CD4-positive, CD25-positive, alpha-beta regulatory T cell (primary cell): ENCODE measurements at regions not wholly inside any gene's neighbourhood (a gene's known extent, or its start where the extent isn't known, plus 50 kb on each side); places are given as distances from the start of the nearest gene placed in this dataset.

Experiments
- ATAC-seq, 2 donors: fragments of 150-1000 bp; cut with Tn5 transposase; one replicate each; pipeline ENCODE4 v1.10.0; 2021; ENCODE audit warnings: low read depth in 2 of 2, moderate number of reproducible peaks in 2 of 2, moderate library complexity in 1 of 2
- DNase-seq, 3 donors: peaks; one replicate each; pipeline versions ENCODE4 v3.0.0 to v3.0.0-alpha.2; 2012 to 2022; ENCODE audit warnings: mixed read lengths in 1 of 3
- H3K27ac ChIP-seq: one replicate; pipeline ENCODE4 v1.7.0; 2013; ENCODE audit warnings: mild to moderate bottlenecking, low read length; ENCODE audit not compliant: insufficient read depth, poor library complexity, severe bottlenecking
- H3K27me3 ChIP-seq: one replicate; pipeline ENCODE4 v1.7.0; 2013; ENCODE audit warnings: low read length; ENCODE audit not compliant: control insufficient read depth, insufficient read depth
- H3K36me3 ChIP-seq: one replicate; pipeline ENCODE4 v1.7.0; 2013; ENCODE audit warnings: mild to moderate bottlenecking, low read length, moderate library complexity; ENCODE audit not compliant: control insufficient read depth, insufficient read depth
- H3K4me1 ChIP-seq: 2 replicates; pipeline ENCODE4 v1.7.0; 2013; ENCODE audit warnings: mild to moderate bottlenecking, low read length; ENCODE audit not compliant: insufficient read depth, control insufficient read depth, poor library complexity, severe bottlenecking
- H3K4me3 ChIP-seq: one replicate; pipeline ENCODE4 v1.7.0; 2013; ENCODE audit warnings: low read depth, mild to moderate bottlenecking, low read length, moderate library complexity
- H3K9me3 ChIP-seq, 2 experiments: 1 replicate in 1 of 2; 2 replicates in 1 of 2; pipeline ENCODE4 v1.7.0; 2013; ENCODE audit warnings: low read length in 2 of 2, mild to moderate bottlenecking in 1 of 2, moderate library complexity in 1 of 2; ENCODE audit not compliant: control insufficient read depth in 2 of 2
- H3K27ac Mint-ChIP-seq, 3 donors: one replicate each; pipeline ENCODE4 v1.8.0; 2020 to 2022; ENCODE audit warnings: mild to moderate bottlenecking in 3 of 3, mixed read lengths in 3 of 3, moderate library complexity in 2 of 3
- H3K27me3 Mint-ChIP-seq: one replicate; pipeline ENCODE4 v1.8.0; 2022; ENCODE audit warnings: mild to moderate bottlenecking, mixed read lengths
- H3K36me3 Mint-ChIP-seq: one replicate; pipeline ENCODE4 v1.8.0; 2020; ENCODE audit warnings: mixed read lengths
- H3K4me1 Mint-ChIP-seq, 4 donors: one replicate each; pipeline ENCODE4 v1.8.0; 2020 to 2022; ENCODE audit warnings: mixed read lengths in 4 of 4, mild to moderate bottlenecking in 1 of 4
- H3K4me3 Mint-ChIP-seq, 4 donors: one replicate each; pipeline ENCODE4 v1.8.0; 2020 to 2022; ENCODE audit warnings: mild to moderate bottlenecking in 4 of 4, mixed read lengths in 4 of 4, moderate library complexity in 3 of 4
- H3K9me3 Mint-ChIP-seq, 7 donors: one replicate each; pipeline ENCODE4 v1.8.0; 2020 to 2022; ENCODE audit warnings: mixed read lengths in 7 of 7, mild to moderate bottlenecking in 3 of 7, moderate library complexity in 2 of 7

DNA sequence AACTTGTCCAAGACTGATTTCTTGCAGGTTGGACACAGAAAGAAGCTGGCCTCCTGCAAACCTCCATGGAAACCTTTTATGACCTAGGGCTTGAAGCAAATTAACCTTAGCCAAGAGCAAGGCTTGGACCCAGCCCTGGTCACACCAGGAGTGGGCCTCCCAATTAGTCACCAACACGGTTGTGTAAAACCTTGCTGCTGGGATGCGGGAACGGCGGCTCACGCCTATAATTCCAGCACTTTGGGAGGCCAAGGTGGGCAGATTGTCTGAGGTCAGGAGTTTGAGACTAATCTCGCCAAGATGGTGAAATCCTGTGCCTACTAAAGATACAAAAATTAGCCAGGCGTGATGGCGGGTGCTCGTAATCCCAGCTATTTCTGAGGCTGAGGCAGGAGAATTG is 419.9 kb downstream of the AASDHPPT start:
- Mint-ChIP-seq H3K4me3 (no peak overlapping the region), H3K36me3 (no peaks in the 10 kb centered on the region), H3K4me1 (no peaks in the 10 kb centered on the region), H3K27me3 (no peaks in the 10 kb centered on the region), H3K27ac (no peak overlapping the region), H3K9me3 (peaks cover 0 to 11% (median 3%) of the 10 kb centered on the region in 7 donors)
- no peaks in the 10 kb centered on the region for H3K4me1 ChIP-seq
- H3K4me3 ChIP-seq: no peak overlapping the region
- H3K27me3 ChIP-seq: no peaks in the 10 kb centered on the region
- ATAC-seq (no peak), DNase-seq (no peak)
- H3K27ac ChIP-seq: no peak overlapping the region
- H3K36me3 ChIP-seq: no peaks in the 10 kb centered on the region
- H3K9me3 ChIP-seq: no peaks in the 10 kb centered on the region

DNA sequence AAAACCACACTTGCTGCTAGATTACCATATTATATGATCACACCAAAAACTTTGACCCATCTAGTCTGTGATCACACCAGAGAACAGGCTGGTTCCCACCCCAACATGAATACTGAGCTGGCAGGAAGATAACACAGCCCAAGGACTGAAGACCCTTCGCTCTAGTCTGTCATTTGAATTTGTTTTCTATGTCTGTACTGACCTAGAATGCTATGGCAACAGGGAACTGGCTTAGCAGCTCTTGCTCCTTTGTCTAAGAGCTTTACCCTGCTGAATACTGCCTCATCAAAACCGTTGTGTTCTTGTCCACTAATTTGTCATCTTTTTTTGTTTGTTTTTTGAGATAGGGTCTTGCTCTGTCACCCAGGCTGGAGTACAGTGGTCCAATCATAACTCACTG is 420.4 kb downstream of the AASDHPPT start:
- Histone ChIP-seq H3K27me3 (no peaks in the 10 kb centered on the region), H3K27ac (no peak overlapping the region), H3K9me3 (no peaks in the 10 kb centered on the region), H3K36me3 (no peaks in the 10 kb centered on the region), H3K4me1 (no peaks in the 10 kb centered on the region), H3K4me3 (no peak overlapping the region)
- H3K27me3 Mint-ChIP-seq: no peaks in the 10 kb centered on the region
- H3K4me3 Mint-ChIP-seq: no peak overlapping the region
- peaks cover 0 to 7% (median 3%) of the 10 kb centered on the region in 7 donors for H3K9me3 Mint-ChIP-seq
- no peaks in the 10 kb centered on the region for H3K36me3 Mint-ChIP-seq
- DNase-seq (no peak), ATAC-seq (no peak)
- no peaks in the 10 kb centered on the region for H3K4me1 Mint-ChIP-seq
- no peak overlapping the region for H3K27ac Mint-ChIP-seq

DNA sequence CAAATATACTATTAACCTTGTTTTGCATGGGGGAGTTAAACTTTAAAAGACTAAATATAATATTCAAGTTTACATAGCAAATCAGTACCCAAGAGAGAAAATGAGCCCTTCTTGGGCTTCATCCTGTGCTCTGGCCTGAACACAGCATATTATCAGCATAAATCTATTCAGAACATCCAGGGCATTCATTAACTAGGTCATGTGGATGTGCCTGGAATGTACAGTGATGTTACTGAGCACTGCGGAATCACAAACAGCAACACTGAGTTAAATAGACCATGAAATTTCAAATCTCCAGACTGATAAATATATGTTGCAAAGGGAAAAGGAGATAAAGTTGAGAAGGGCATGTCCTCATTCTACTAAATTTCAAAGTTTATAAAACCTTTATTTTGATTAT is 426.4 kb downstream of the AASDHPPT start:
- ATAC-seq (no peak), DNase-seq (no peak)
- Mint-ChIP-seq H3K9me3 (peaks cover 0 to 2% (median 1%) of the 10 kb centered on the region in 7 donors), H3K27ac (no peak overlapping the region), H3K27me3 (no peaks in the 10 kb centered on the region), H3K36me3 (no peaks in the 10 kb centered on the region), H3K4me1 (no peaks in the 10 kb centered on the region), H3K4me3 (no peak overlapping the region)
- Histone ChIP-seq H3K4me3 (no peak overlapping the region), H3K4me1 (no peaks in the 10 kb centered on the region), H3K36me3 (no peaks in the 10 kb centered on the region), H3K27ac (no peak overlapping the region), H3K9me3 (peaks cover 0 to 3% of the 10 kb centered on the region in 2 experiments), H3K27me3 (no peaks in the 10 kb centered on the region)

DNA sequence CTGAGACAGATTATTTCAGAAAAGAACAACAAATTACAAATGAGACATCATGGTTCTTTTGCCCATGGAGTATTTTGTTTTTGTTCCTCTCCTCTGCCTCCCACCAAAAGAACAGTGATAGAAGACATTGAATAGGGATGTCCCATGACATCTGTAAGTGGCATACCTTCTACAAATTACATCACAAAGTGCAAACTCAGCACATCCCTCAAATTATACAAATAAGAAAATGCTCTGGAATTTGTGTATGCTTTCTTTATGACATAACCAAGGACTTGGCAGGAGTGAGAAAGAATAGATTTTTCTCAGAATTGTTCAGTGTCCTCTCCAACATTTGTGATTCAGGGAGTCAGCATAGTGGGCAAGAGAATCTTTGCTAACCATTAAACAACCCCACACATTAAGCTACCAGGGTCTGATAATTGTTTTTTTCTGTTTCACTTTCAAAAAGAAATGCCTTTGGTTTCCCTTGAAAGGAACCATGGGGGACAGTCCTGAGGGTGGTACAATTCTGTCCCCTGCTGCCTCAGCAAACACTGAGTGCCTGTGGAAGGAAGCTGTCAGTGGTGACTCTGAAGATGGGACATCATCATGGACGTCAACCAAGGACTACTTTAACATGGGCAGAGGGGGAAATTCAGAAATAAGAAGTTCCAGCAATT is 430.3 kb downstream of the AASDHPPT start:
- no peak overlapping the region for H3K4me3 Mint-ChIP-seq

DNA sequence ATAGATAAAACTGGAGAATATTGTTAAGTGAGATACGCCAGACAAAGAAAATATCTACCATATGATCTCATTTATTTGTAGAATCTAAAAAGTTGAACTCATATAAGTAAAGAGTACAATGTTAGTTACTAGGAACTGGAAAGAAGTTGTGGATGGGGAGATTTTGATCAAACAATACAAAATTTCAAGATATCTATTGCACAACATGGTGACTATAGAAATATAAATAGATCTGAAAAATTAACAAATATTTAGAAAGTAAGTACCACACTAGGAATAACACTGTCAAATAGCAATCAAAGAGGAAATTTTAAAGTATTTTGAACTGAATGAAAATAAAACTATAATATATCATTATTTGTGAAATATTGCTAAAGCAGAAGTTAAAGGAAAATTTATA is 437.2 kb downstream of the AASDHPPT start:
- Histone ChIP-seq H3K27ac (no peak overlapping the region), H3K4me1 (no peaks in the 10 kb centered on the region), H3K27me3 (no peaks in the 10 kb centered on the region), H3K36me3 (no peaks in the 10 kb centered on the region), H3K9me3 (no peaks in the 10 kb centered on the region), H3K4me3 (no peak overlapping the region)
- Mint-ChIP-seq H3K4me1 (no peaks in the 10 kb centered on the region), H3K4me3 (no peak overlapping the region), H3K27ac (no peak overlapping the region), H3K36me3 (no peaks in the 10 kb centered on the region), H3K9me3 (peaks cover 0 to 7% (median 2%) of the 10 kb centered on the region in 7 donors), H3K27me3 (no peaks in the 10 kb centered on the region)
- DNase-seq (no peak), ATAC-seq (no peak)

More for the DNA sequence above, 430.3 kb downstream of the AASDHPPT start:
- ATAC-seq: no peak
- Histone ChIP-seq H3K4me1 (no peaks in the 10 kb centered on the region), H3K9me3 (peaks cover 0 to 3% of the 10 kb centered on the region in 2 experiments), H3K36me3 (no peaks in the 10 kb centered on the region), H3K27me3 (no peaks in the 10 kb centered on the region), H3K27ac (no peak overlapping the region), H3K4me3 (no peak overlapping the region)
- peaks cover 0 to 4% (median 1%) of the 10 kb centered on the region in 7 donors for H3K9me3 Mint-ChIP-seq
- DNase-seq: no peak
- no peak overlapping the region for H3K27ac Mint-ChIP-seq
- H3K36me3 Mint-ChIP-seq: no peaks in the 10 kb centered on the region
- no peaks in the 10 kb centered on the region for H3K27me3 Mint-ChIP-seq
- H3K4me1 Mint-ChIP-seq: no peaks in the 10 kb centered on the region

DNA sequence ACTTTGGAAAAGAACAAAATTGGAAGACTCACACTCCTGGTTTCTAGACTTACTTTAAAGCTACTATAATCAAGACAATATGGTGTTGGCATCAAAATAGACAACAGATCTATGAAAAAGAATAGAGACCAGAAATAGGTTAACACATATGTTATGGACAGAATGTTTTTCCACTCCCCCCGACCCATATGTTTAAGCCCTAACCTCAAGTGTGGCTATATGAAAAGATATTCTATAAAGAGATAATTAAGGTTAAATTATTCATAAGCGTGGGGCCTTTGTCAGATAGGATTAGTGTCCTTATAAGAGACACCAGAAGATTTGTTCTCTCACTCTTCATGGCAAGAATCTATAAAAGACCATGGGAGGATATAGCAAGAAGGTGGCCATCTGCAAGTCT is 440.0 kb downstream of the AASDHPPT start:
- no peak for DNase-seq
- Histone ChIP-seq H3K9me3 (no peaks in the 10 kb centered on the region), H3K4me3 (no peak overlapping the region), H3K36me3 (no peaks in the 10 kb centered on the region), H3K27me3 (no peaks in the 10 kb centered on the region), H3K4me1 (no peaks in the 10 kb centered on the region), H3K27ac (no peak overlapping the region)
- Mint-ChIP-seq H3K4me1 (no peaks in the 10 kb centered on the region), H3K9me3 (peaks cover 1 to 12% (median 3%) of the 10 kb centered on the region in 7 donors), H3K27ac (no peak overlapping the region), H3K4me3 (no peak overlapping the region), H3K27me3 (no peaks in the 10 kb centered on the region), H3K36me3 (no peaks in the 10 kb centered on the region)
- ATAC-seq: no peak

DNA sequence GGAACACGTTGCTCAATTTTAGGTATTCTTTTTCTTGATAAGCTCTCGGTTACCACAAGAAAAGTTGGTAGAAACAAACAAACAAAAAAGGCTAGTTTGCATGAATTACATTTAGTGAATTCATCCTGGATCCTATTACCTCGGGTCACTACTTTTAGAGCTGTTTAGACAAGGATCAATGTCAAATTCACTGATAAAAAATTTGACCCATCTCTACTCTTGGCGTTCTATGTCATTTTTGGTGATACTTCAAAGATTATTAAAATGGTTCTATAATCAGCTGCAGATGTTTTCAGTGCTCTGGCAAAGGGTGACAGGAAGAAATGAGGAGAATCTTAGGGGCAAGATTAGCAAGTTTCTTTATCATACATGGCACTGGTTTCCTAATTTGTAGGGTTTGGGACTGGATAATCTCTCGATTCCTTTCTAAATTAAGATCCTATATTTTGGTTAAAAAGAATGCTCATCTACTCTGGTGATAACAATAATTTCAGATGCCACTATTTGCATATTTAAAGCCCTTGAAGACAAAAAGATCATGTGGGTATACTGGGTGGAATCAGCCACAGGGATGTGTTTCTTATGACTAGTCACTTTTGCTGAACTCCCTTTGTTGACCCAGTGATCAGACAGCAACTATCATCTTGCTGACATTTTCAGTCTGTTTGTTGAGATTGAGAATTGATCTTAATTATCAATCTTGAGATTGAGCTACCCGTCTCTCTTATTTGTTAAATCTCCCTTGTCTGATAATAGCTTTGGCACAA is 442.9 kb downstream of the AASDHPPT start:
- Mint-ChIP-seq H3K27me3 (no peaks in the 10 kb centered on the region), H3K36me3 (no peaks in the 10 kb centered on the region), H3K4me3 (no peak overlapping the region), H3K4me1 (no peaks in the 10 kb centered on the region), H3K27ac (no peak overlapping the region), H3K9me3 (peaks cover 0 to 10% (median 2%) of the 10 kb centered on the region in 7 donors)
- H3K27ac ChIP-seq: no peak overlapping the region
- ATAC-seq: no peak
- no peak overlapping the region for H3K4me3 ChIP-seq
- no peak for DNase-seq
- no peaks in the 10 kb centered on the region for H3K4me1 ChIP-seq
- H3K9me3 ChIP-seq: no peaks in the 10 kb centered on the region
- H3K27me3 ChIP-seq: no peaks in the 10 kb centered on the region
- no peaks in the 10 kb centered on the region for H3K36me3 ChIP-seq

DNA sequence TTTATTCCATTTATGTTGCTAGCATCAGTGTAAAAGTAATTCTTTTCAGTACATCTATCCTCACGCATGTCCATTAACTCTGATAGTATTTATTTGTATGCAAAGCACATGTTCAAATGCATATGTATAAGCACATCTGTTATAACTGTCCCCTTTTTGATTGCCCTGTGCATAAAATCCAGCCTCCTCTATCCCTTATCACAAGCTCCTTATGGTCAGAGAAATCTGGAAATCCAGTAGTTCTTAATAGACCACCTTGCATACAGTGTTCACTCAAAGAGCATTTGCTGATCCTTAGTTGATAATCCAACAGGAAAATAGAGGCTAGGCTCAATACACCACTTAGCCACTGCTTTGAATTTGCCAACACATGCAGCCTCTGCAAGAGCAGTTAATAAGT is 443.5 kb downstream of the AASDHPPT start:
- Mint-ChIP-seq H3K4me1 (no peaks in the 10 kb centered on the region), H3K27ac (no peak overlapping the region), H3K4me3 (no peak overlapping the region), H3K27me3 (no peaks in the 10 kb centered on the region), H3K9me3 (peaks cover 0 to 10% (median 2%) of the 10 kb centered on the region in 7 donors), H3K36me3 (no peaks in the 10 kb centered on the region)
- Histone ChIP-seq H3K4me1 (no peaks in the 10 kb centered on the region), H3K4me3 (no peak overlapping the region), H3K27ac (no peak overlapping the region), H3K9me3 (no peaks in the 10 kb centered on the region), H3K27me3 (no peaks in the 10 kb centered on the region), H3K36me3 (no peaks in the 10 kb centered on the region)
- ATAC-seq: no peak
- DNase-seq: no peak
